ENCODE measurements at regions not wholly inside any gene's neighbourhood (a gene's known extent, or its start where the extent isn't known, plus 50 kb on each side); places are given as distances from the start of the nearest gene placed in this dataset.

DNA sequence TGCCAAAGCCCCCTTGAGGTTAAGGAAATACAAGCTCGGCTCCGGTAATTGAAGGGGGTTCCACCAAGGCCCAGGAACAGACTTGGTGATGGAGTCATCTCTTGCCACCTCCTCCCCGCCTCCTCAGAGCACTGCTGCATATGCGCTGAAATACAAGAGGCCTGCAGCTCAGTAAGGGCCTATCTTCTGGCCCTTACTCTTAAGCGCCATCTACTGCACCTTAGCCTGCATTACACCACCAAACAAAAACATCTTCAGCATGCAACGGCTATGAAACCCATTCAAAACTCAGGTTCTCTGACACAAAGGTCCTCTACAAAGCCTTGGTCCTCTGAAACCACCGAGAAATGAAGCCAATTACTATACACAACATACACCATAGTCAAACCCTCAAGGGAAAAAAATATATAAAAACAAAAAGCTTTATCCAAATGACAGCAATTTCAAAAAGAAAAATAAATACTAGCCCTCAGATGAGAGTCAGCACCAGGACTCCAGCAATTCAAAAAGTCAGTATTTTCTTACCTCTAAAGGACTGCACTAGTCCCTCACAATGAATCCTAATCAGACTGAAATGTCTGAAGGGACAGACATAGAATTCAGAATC, 176.8 kb upstream of the TBX20 start:
- no peak for TF ChIP-seq ZNF551 (CRISPR knock-in tag; IDR thresholded peaks at IDR 0.05)
- no peak for TF ChIP-seq SIN3A (IDR thresholded peaks at IDR 0.05; ENCODE audit: borderline replicate concordance in 2 of 2, control insufficient read depth in 1 of 2, low read depth in 2 of 2, low read length in 2 of 2)
- no peak for TF ChIP-seq MYC (IDR thresholded peaks at IDR 0.05; ENCODE audit: low read depth, low read length)
- TF ChIP-seq MYC (CRISPR knock-in tag; IDR thresholded peaks at IDR 0.05; ENCODE audit: borderline replicate concordance, low read depth) = no peak
- no peak for TF ChIP-seq MAFK (IDR thresholded peaks at IDR 0.05; ENCODE audit: low read length)
- TF ChIP-seq, protein P1, sequence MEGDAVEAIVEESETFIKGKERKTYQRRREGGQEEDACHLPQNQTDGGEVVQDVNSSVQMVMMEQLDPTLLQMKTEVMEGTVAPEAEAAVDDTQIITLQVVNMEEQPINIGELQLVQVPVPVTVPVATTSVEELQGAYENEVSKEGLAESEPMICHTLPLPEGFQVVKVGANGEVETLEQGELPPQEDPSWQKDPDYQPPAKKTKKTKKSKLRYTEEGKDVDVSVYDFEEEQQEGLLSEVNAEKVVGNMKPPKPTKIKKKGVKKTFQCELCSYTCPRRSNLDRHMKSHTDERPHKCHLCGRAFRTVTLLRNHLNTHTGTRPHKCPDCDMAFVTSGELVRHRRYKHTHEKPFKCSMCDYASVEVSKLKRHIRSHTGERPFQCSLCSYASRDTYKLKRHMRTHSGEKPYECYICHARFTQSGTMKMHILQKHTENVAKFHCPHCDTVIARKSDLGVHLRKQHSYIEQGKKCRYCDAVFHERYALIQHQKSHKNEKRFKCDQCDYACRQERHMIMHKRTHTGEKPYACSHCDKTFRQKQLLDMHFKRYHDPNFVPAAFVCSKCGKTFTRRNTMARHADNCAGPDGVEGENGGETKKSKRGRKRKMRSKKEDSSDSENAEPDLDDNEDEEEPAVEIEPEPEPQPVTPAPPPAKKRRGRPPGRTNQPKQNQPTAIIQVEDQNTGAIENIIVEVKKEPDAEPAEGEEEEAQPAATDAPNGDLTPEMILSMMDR (IDR thresholded peaks at IDR 0.05 in 2 of 3, conservative IDR thresholded peaks at IDR 0.05 in 1 of 3; ENCODE audit: insufficient read depth in 2 of 3, low read depth in 1 of 3, low read length in 3 of 3) = peak; percentile 74 to 80 (median 76)
- no peak for TF ChIP-seq EGR1 (conservative IDR thresholded peaks at IDR 0.05)
- TF ChIP-seq KAT8 (IDR thresholded peaks at IDR 0.05; ENCODE audit: low read depth) = no peak
- TF ChIP-seq NFRKB (IDR thresholded peaks at IDR 0.05; ENCODE audit: low read depth) = no peak
- no peak for TF ChIP-seq SMARCE1 (IDR thresholded peaks at IDR 0.05)
- TF ChIP-seq, protein P2, sequence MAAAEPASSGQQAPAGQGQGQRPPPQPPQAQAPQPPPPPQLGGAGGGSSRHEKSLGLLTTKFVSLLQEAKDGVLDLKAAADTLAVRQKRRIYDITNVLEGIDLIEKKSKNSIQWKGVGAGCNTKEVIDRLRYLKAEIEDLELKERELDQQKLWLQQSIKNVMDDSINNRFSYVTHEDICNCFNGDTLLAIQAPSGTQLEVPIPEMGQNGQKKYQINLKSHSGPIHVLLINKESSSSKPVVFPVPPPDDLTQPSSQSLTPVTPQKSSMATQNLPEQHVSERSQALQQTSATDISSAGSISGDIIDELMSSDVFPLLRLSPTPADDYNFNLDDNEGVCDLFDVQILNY (CRISPR knock-in tag; IDR thresholded peaks at IDR 0.05) = no peak
- no peak for TF ChIP-seq POLR2A (conservative IDR thresholded peaks at IDR 0.05)
- TF ChIP-seq RBFOX2 (IDR thresholded peaks at IDR 0.05; ENCODE audit: low read depth, low read length) = no peak
- TF ChIP-seq POLR2AphosphoS5 (IDR thresholded peaks at IDR 0.05; ENCODE audit: control insufficient read depth, insufficient read depth, low read depth, low read length) = no peak
- TF ChIP-seq CBFA2T3 (IDR thresholded peaks at IDR 0.05) = no peak
